SU-DHL-6 (cell line): ENCODE measurements at regions not wholly inside any gene's neighbourhood (a gene's known extent, or its start where the extent isn't known, plus 50 kb on each side); places are given as distances from the start of the nearest gene placed in this dataset.

ENCODE experiments used
- H2AFZ ChIP-seq: fragments of 200-600 bp; sonication (generic); 2 replicates; pipeline ENCODE4 v1.6.1; 2014; ENCODE audit warnings: low read depth, mild to moderate bottlenecking, moderate library complexity, mixed read lengths, antibody characterized with exemption, low read length; ENCODE audit not compliant: severe bottlenecking
- H3F3A ChIP-seq: fragments of 200-600 bp; shearing (Covaris generic); 2 replicates; pipeline ENCODE4 v1.6.0; 2016; ENCODE audit warnings: antibody characterized with exemption, mild to moderate bottlenecking; ENCODE audit not compliant: insufficient read depth
- H3K27ac ChIP-seq: fragments of 200-600 bp; sonication (generic); 2 replicates; pipeline ENCODE4 v1.5.1; 2016; ENCODE audit warnings: low read depth, mild to moderate bottlenecking, low read length, moderate library complexity, mixed read lengths
- H3K27me3 ChIP-seq: fragments of 200-600 bp; sonication (generic), shearing (Covaris generic); 2 replicates; pipeline ENCODE4 v1.6.0; 2014; ENCODE audit warnings: mild to moderate bottlenecking, low read length
- H3K36me3 ChIP-seq: fragments of 200-600 bp; sonication (generic); 2 replicates; pipeline ENCODE4 v1.6.1; 2014; ENCODE audit warnings: mild to moderate bottlenecking, low read length, mixed read lengths
- H3K4me2 ChIP-seq: fragments of 300-600, 200-600 bp; shearing (Covaris generic), sonication (generic); 2 replicates; pipeline ENCODE4 v1.6.0; 2014; ENCODE audit warnings: low read length, low read depth, mild to moderate bottlenecking; ENCODE audit not compliant: poor library complexity, severe bottlenecking
- H3K4me3 ChIP-seq: fragments of 200-600 bp; sonication (generic); 2 replicates; pipeline ENCODE4 v1.5.1; 2014; ENCODE audit warnings: antibody characterized with exemption, low read length, mild to moderate bottlenecking, mixed read lengths; ENCODE audit not compliant: insufficient read depth, poor library complexity, severe bottlenecking
- H3K79me2 ChIP-seq: fragments of 200-600 bp; sonication (generic); 2 replicates; pipeline ENCODE4 v1.6.1; 2014; ENCODE audit warnings: mild to moderate bottlenecking, low read length, moderate library complexity; ENCODE audit not compliant: insufficient read depth
- H3K9ac ChIP-seq: fragments of 200-600 bp; sonication (generic); 2 replicates; pipeline ENCODE4 v1.7.0; 2014; ENCODE audit warnings: mild to moderate bottlenecking, low read length
- H3K9me2 ChIP-seq: fragments of 200-600 bp; sonication (generic); replicated peaks from 2 replicates; pipeline ENCODE4 v1.6.1; 2014; ENCODE audit warnings: low read length; ENCODE audit not compliant: insufficient read depth
- H3K9me3 ChIP-seq: fragments of 200-600 bp; sonication (generic); 2 replicates; pipeline ENCODE4 v1.6.1; 2014; ENCODE audit warnings: low read length, mixed read lengths; ENCODE audit not compliant: insufficient read depth
- H4K20me1 ChIP-seq: fragments of 200-600 bp; sonication (generic); 2 replicates; pipeline ENCODE4 v1.6.1; 2014; ENCODE audit warnings: low read depth, mild to moderate bottlenecking, antibody characterized with exemption, low read length, moderate library complexity, mixed read lengths
- CTCF ChIP-seq: fragments of 200-600 bp; sonication (generic); IDR thresholded peaks from one replicate; pipeline ENCODE4 v1.5.1; 2017; ENCODE audit warnings: antibody characterized with exemption, mild to moderate bottlenecking, low read length, moderate library complexity; ENCODE audit not compliant: insufficient read depth, poor library complexity, severe bottlenecking
- EZH2phosphoT487 ChIP-seq: fragments of 200-600 bp; sonication (generic), shearing (Covaris generic); conservative IDR thresholded peaks from 2 replicates; pipeline ENCODE4 v1.6.1; 2018; ENCODE audit warnings: mild to moderate bottlenecking, antibody characterized with exemption, low read length, moderate library complexity, mixed read lengths

GRCh38 chr5:28770307-28770706, 1731.9 kb upstream of the CDH9 start:
- Histone ChIP-seq H3K4me3 (no peak overlapping the region), H3K27ac (no peak overlapping the region), H3K4me2 (no peak overlapping the region), H3K36me3 (no peaks in the 10 kb centered on the region), H3K27me3 (no peaks in the 10 kb centered on the region), H3K9me2 (no peaks in the 10 kb centered on the region), H3K9ac (no peak overlapping the region), H3F3A (0 out of 2 replicates have a peak, but pooled peaks cover 5% of the 10 kb centered on the region), H3K9me3 (no peaks in the 10 kb centered on the region), H2AFZ (peak overlapping the region; percentile 6), H3K79me2 (no peaks in the 10 kb centered on the region), H4K20me1 (no peaks in the 10 kb centered on the region)
- no peak for TF ChIP-seq CTCF
- TF ChIP-seq EZH2phosphoT487, result no peak

- H3K4me2 ChIP-seq, result no peak overlapping the region
- H2AFZ ChIP-seq, result peak overlapping the region; percentile 40
- H3K27ac ChIP-seq, result no peak overlapping the region
- H3F3A ChIP-seq, result 0 out of 2 replicates have a peak, but pooled peaks cover 5% of the 10 kb centered on the region
- H3K9ac ChIP-seq, result no peak overlapping the region
- TF ChIP-seq CTCF, result peak; percentile 16
- TF ChIP-seq EZH2phosphoT487, result no peak
- H3K4me3 ChIP-seq, result no peak overlapping the region
- H3K27me3 ChIP-seq, result no peaks in the 10 kb centered on the region
- no peaks in the 10 kb centered on the region for H4K20me1 ChIP-seq
- H3K9me3 ChIP-seq, result no peaks in the 10 kb centered on the region
- H3K79me2 ChIP-seq, result no peaks in the 10 kb centered on the region
- H3K36me3 ChIP-seq, result no peaks in the 10 kb centered on the region
- H3K9me2 ChIP-seq, result no peaks in the 10 kb centered on the region
These were observed 1728.3 kb upstream of the CDH9 start for GRCh38 chr5:28766565-28767158.

- Histone ChIP-seq H3K79me2 (no peaks in the 10 kb centered on the region), H4K20me1 (no peaks in the 10 kb centered on the region), H3K4me2 (no peak overlapping the region), H3K9me3 (no peaks in the 10 kb centered on the region), H3K9me2 (no peaks in the 10 kb centered on the region), H3K9ac (no peak overlapping the region), H3K27me3 (no peaks in the 10 kb centered on the region), H3K36me3 (no peaks in the 10 kb centered on the region), H3F3A (no peaks in the 10 kb centered on the region), H3K4me3 (no peak overlapping the region), H3K27ac (no peak overlapping the region), H2AFZ (peak overlapping the region; percentile 64)
- TF ChIP-seq EZH2phosphoT487 (no peak), CTCF (no peak)
These were observed 1713.0 kb upstream of the CDH9 start for GRCh38 chr5:28751396-28751795.
